Mesothelial cell of epicardium (in vitro differentiated cells): ENCODE measurements at regions not wholly inside any gene's neighbourhood (a gene's known extent, or its start where the extent isn't known, plus 50 kb on each side); places are given as distances from the start of the nearest gene placed in this dataset.

Experiments
- DNase-seq, 2 experiments: peaks; one replicate each; pipeline ENCODE4 v3.0.0; 2021; ENCODE audit warnings: low spot score in 2 of 2; ENCODE audit not compliant: unreplicated experiment in 2 of 2
- H3K27ac Mint-ChIP-seq: 2 replicates; pipeline ENCODE4 v1.8.0; 2021; ENCODE audit warnings: mixed read lengths
- H3K27me3 Mint-ChIP-seq: 2 replicates; pipeline ENCODE4 v1.8.0; 2021; ENCODE audit warnings: low read depth, mixed read lengths
- H3K36me3 Mint-ChIP-seq: 2 replicates; pipeline ENCODE4 v1.8.0; 2021; ENCODE audit warnings: mixed read lengths
- H3K4me1 Mint-ChIP-seq: 2 replicates; pipeline ENCODE4 v1.8.0; 2021; ENCODE audit warnings: mixed read lengths
- H3K4me3 Mint-ChIP-seq: 2 replicates; pipeline ENCODE4 v1.8.0; 2021; ENCODE audit warnings: mild to moderate bottlenecking, moderate library complexity, mixed read lengths
- H3K9me3 Mint-ChIP-seq: 2 replicates; pipeline ENCODE4 v1.8.0; 2021; ENCODE audit warnings: mixed read lengths
- CTCF ChIP-seq: fragments of 200-600 bp; sonication (generic); IDR thresholded peaks from one replicate; pipeline ENCODE4 v1.5.0; 2021; ENCODE audit warnings: antibody characterized with exemption; ENCODE audit not compliant: unreplicated experiment

- DNase-seq: no peak
- Mint-ChIP-seq H3K27ac (no peak overlapping the region), H3K9me3 (no peaks in the 10 kb centered on the region), H3K4me1 (peaks cover 24% of the 10 kb centered on the region), H3K4me3 (no peak overlapping the region), H3K36me3 (no peaks in the 10 kb centered on the region), H3K27me3 (peaks cover 3% of the 10 kb centered on the region)
- no peak for TF ChIP-seq CTCF
Observed at GRCh38 chr5:163696579-163696887, 191.1 kb downstream of the MAT2B start.

GRCh38 chr5:163706053-163706771 lies 200.8 kb downstream of the MAT2B start:
- DNase-seq: no peak
- Mint-ChIP-seq H3K9me3 (no peaks in the 10 kb centered on the region), H3K4me1 (no peaks in the 10 kb centered on the region), H3K4me3 (no peak overlapping the region), H3K27ac (no peak overlapping the region), H3K27me3 (peaks cover 3% of the 10 kb centered on the region), H3K36me3 (no peaks in the 10 kb centered on the region)
- no peak for TF ChIP-seq CTCF

GRCh38 chr5:163712011-163712410 lies 206.6 kb downstream of the MAT2B start:
- Mint-ChIP-seq H3K27ac (no peak overlapping the region), H3K36me3 (no peaks in the 10 kb centered on the region), H3K27me3 (peaks cover 3% of the 10 kb centered on the region), H3K9me3 (peaks cover 10% of the 10 kb centered on the region), H3K4me3 (no peak overlapping the region), H3K4me1 (no peaks in the 10 kb centered on the region)
- no peak for DNase-seq
- no peak for TF ChIP-seq CTCF

- Mint-ChIP-seq H3K27me3 (no peaks in the 10 kb centered on the region), H3K4me3 (no peak overlapping the region), H3K9me3 (peaks cover 10% of the 10 kb centered on the region), H3K36me3 (no peaks in the 10 kb centered on the region), H3K27ac (no peak overlapping the region), H3K4me1 (no peaks in the 10 kb centered on the region)
- DNase-seq: no peak
- TF ChIP-seq CTCF: no peak
Observed at GRCh38 chr5:163718272-163718671, 212.9 kb downstream of the MAT2B start.

GRCh38 chr5:163724305-163724704 lies 218.9 kb downstream of the MAT2B start:
- peaks cover 9% of the 10 kb centered on the region for H3K4me1 Mint-ChIP-seq
- peaks cover 15% of the 10 kb centered on the region for H3K9me3 Mint-ChIP-seq
- no peak overlapping the region for H3K27ac Mint-ChIP-seq
- no peak overlapping the region for H3K4me3 Mint-ChIP-seq
- peaks cover 6% of the 10 kb centered on the region for H3K36me3 Mint-ChIP-seq
- no peak for DNase-seq
- H3K27me3 Mint-ChIP-seq: no peaks in the 10 kb centered on the region
- TF ChIP-seq CTCF: no peak

- DNase-seq: no peak
- H3K27ac Mint-ChIP-seq: no peak overlapping the region
- TF ChIP-seq CTCF: no peak
- no peak overlapping the region for H3K4me3 Mint-ChIP-seq
- no peaks in the 10 kb centered on the region for H3K27me3 Mint-ChIP-seq
- peaks cover 26% of the 10 kb centered on the region for H3K4me1 Mint-ChIP-seq
- peaks cover 21% of the 10 kb centered on the region for H3K9me3 Mint-ChIP-seq
- H3K36me3 Mint-ChIP-seq: peaks cover 7% of the 10 kb centered on the region
Observed at GRCh38 chr5:163727028-163727427, 221.6 kb downstream of the MAT2B start.
